ENCODE measurements at regions not wholly inside any gene's neighbourhood (a gene's known extent, or its start where the extent isn't known, plus 50 kb on each side); places are given as distances from the start of the nearest gene placed in this dataset.

- Histone ChIP-seq H3K4me2 (ENCODE audit: low read length, poor library complexity, severe bottlenecking) (no peak overlapping the region), H2BK120ac (ENCODE audit: low read depth, low read length) (no peak overlapping the region), H3K4ac (ENCODE audit: low read depth in 1 of 2, low read length in 2 of 2) (no peak overlapping the region), H3K9ac (ENCODE audit: low read length) (no peak overlapping the region), H3K27ac (ENCODE audit: low read length, poor library complexity, severe bottlenecking) (no peak overlapping the region), H2BK15ac (ENCODE audit: low read depth, poor library complexity, severe bottlenecking) (no peak overlapping the region), H2BK5ac (ENCODE audit: low read depth, low read length, poor library complexity, severe bottlenecking) (no peak overlapping the region), H2AK5ac (ENCODE audit: low read length, severe bottlenecking) (no peak overlapping the region), H3K14ac (ENCODE audit: low read length in 2 of 2) (no peak overlapping the region), H2BK12ac (ENCODE audit: low read length in 2 of 2) (no peak overlapping the region), H3K9me3 (ENCODE audit: control insufficient read depth, low read length) (no peaks in the 10 kb centered on the region), H3K4me3 (ENCODE audit: insufficient read depth in 1 of 2, low read depth in 1 of 2, low read length in 2 of 2) (no peak overlapping the region), H3K18ac (ENCODE audit: low read depth in 1 of 2, low read length in 2 of 2) (no peak overlapping the region), H2AFZ (ENCODE audit: low read depth, low read length) (no peak overlapping the region), H4K8ac (ENCODE audit: low read length) (no peak overlapping the region), H3K27me3 (ENCODE audit: control insufficient read depth in 1 of 2, insufficient read depth in 1 of 2, low read length in 2 of 2) (peaks cover 0 to 4% of the 10 kb centered on the region in 2 experiments), H3K4me1 (ENCODE audit: control insufficient read depth, insufficient read depth, low read depth, low read length) (no peaks in the 10 kb centered on the region), H3K79me1 (replicated peaks; ENCODE audit: low read length, poor library complexity, severe bottlenecking) (no peaks in the 10 kb centered on the region), H3K23ac (ENCODE audit: low read length in 2 of 2) (no peak overlapping the region), H3K36me3 (ENCODE audit: control insufficient read depth in 1 of 2, insufficient read depth in 2 of 2, low read depth in 1 of 2, low read length in 2 of 2) (no peaks in the 10 kb centered on the region), H4K91ac (ENCODE audit: low read length) (no peak overlapping the region)
- 52% methylated on average over 1 of the region's 1 CpG for WGBS
- no peak for DNase-seq
These were observed 146.7 kb upstream of the NFIA start for GRCh38 chr1:60935599-60936110.

GRCh38 chr1:60930130-60930529, 152.2 kb upstream of the NFIA start:
- Histone ChIP-seq H2BK15ac (ENCODE audit: low read depth, poor library complexity, severe bottlenecking) (no peak overlapping the region), H4K91ac (ENCODE audit: low read length) (no peak overlapping the region), H3K18ac (ENCODE audit: low read depth in 1 of 2, low read length in 2 of 2) (no peak overlapping the region), H3K36me3 (ENCODE audit: control insufficient read depth in 1 of 2, insufficient read depth in 2 of 2, low read depth in 1 of 2, low read length in 2 of 2) (no peaks in the 10 kb centered on the region), H3K4ac (ENCODE audit: low read depth in 1 of 2, low read length in 2 of 2) (no peak overlapping the region), H3K27me3 (ENCODE audit: control insufficient read depth in 1 of 2, insufficient read depth in 1 of 2, low read length in 2 of 2) (no peaks in the 10 kb centered on the region), H3K9me3 (ENCODE audit: control insufficient read depth, low read length) (no peaks in the 10 kb centered on the region), H3K9ac (ENCODE audit: low read length) (no peak overlapping the region), H3K14ac (ENCODE audit: low read length in 2 of 2) (no peak overlapping the region), H2BK12ac (ENCODE audit: low read length in 2 of 2) (no peak overlapping the region), H3K79me1 (replicated peaks; ENCODE audit: low read length, poor library complexity, severe bottlenecking) (no peaks in the 10 kb centered on the region), H3K23ac (ENCODE audit: low read length in 2 of 2) (no peak overlapping the region), H2AK5ac (ENCODE audit: low read length, severe bottlenecking) (no peak overlapping the region), H3K4me1 (ENCODE audit: control insufficient read depth, insufficient read depth, low read depth, low read length) (peaks cover 2% of the 10 kb centered on the region), H4K8ac (ENCODE audit: low read length) (no peak overlapping the region), H2BK5ac (ENCODE audit: low read depth, low read length, poor library complexity, severe bottlenecking) (no peak overlapping the region), H3K27ac (ENCODE audit: low read length, poor library complexity, severe bottlenecking) (no peak overlapping the region), H3K4me2 (ENCODE audit: low read length, poor library complexity, severe bottlenecking) (no peak overlapping the region), H2AFZ (ENCODE audit: low read depth, low read length) (no peak overlapping the region), H3K4me3 (ENCODE audit: insufficient read depth in 1 of 2, low read depth in 1 of 2, low read length in 2 of 2) (no peak overlapping the region), H2BK120ac (ENCODE audit: low read depth, low read length) (no peak overlapping the region)
- WGBS = 87% methylated on average over 2 of the region's 3 CpGs
- no peak for DNase-seq

DNA sequence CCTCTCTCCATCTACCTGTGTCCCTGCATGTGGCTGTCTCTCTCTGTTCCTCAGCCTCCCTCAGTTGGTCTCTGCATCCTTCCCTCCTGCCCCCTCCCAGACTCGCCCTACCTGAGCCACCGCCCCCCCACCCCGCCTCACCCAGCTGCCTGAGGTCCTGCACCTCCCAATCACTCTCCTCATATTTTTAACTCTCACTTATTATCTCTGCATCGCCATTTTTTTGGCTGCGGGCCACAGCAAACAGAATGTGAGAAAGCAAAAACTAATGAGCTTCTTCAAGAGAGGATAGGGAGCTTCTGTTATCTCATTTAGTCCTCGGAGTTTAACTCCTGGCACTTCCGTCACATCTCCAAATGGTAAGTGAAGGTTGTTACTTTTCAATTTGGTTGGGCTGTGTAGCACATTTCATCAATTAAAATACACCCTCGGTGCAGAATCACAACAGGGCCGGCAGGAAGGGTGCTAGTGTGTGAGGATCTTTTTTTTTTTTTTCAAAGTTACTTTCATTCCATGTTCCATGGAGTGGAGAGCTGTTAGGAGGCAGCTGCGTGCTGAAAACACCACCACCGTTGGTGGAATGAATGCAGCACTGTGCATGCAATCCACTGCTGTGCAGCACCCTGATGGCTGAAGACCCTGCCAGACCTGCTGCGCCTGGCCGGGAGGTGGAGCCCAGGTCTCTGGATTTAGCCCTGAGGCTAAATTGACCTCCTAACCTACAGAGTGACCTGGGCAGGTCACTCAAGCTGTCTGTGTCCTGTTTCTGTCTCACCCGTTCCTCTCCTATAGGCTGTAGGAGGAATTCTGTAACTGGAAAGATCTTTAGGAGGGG, 157.2 kb upstream of the NFIA start:
- Histone ChIP-seq H3K79me1 (replicated peaks; ENCODE audit: low read length, poor library complexity, severe bottlenecking) (no peaks in the 10 kb centered on the region), H2AFZ (ENCODE audit: low read depth, low read length) (no peak overlapping the region), H3K4ac (ENCODE audit: low read depth in 1 of 2, low read length in 2 of 2) (no peak overlapping the region), H3K23ac (ENCODE audit: low read length in 2 of 2) (no peak overlapping the region), H3K4me1 (ENCODE audit: control insufficient read depth, insufficient read depth, low read depth, low read length) (peaks cover 2% of the 10 kb centered on the region), H3K18ac (ENCODE audit: low read depth in 1 of 2, low read length in 2 of 2) (no peak overlapping the region), H3K27ac (ENCODE audit: low read length, poor library complexity, severe bottlenecking) (no peak overlapping the region), H3K9ac (ENCODE audit: low read length) (no peak overlapping the region), H3K4me3 (ENCODE audit: insufficient read depth in 1 of 2, low read depth in 1 of 2, low read length in 2 of 2) (no peak overlapping the region), H2AK5ac (ENCODE audit: low read length, severe bottlenecking) (no peak overlapping the region), H3K14ac (ENCODE audit: low read length in 2 of 2) (peak overlapping the region in 1 of 2 experiments; percentile 26), H4K8ac (ENCODE audit: low read length) (no peak overlapping the region), H3K27me3 (ENCODE audit: control insufficient read depth in 1 of 2, insufficient read depth in 1 of 2, low read length in 2 of 2) (no peaks in the 10 kb centered on the region), H2BK12ac (ENCODE audit: low read length in 2 of 2) (no peak overlapping the region), H3K9me3 (ENCODE audit: control insufficient read depth, low read length) (no peaks in the 10 kb centered on the region), H3K36me3 (ENCODE audit: control insufficient read depth in 1 of 2, insufficient read depth in 2 of 2, low read depth in 1 of 2, low read length in 2 of 2) (no peaks in the 10 kb centered on the region), H3K4me2 (ENCODE audit: low read length, poor library complexity, severe bottlenecking) (no peak overlapping the region), H4K91ac (ENCODE audit: low read length) (no peak overlapping the region), H2BK5ac (ENCODE audit: low read depth, low read length, poor library complexity, severe bottlenecking) (no peak overlapping the region), H2BK15ac (ENCODE audit: low read depth, poor library complexity, severe bottlenecking) (no peak overlapping the region), H2BK120ac (ENCODE audit: low read depth, low read length) (no peak overlapping the region)
- 69% methylated on average over 13 of the region's 14 CpGs for WGBS
- DNase-seq = no peak

DNA sequence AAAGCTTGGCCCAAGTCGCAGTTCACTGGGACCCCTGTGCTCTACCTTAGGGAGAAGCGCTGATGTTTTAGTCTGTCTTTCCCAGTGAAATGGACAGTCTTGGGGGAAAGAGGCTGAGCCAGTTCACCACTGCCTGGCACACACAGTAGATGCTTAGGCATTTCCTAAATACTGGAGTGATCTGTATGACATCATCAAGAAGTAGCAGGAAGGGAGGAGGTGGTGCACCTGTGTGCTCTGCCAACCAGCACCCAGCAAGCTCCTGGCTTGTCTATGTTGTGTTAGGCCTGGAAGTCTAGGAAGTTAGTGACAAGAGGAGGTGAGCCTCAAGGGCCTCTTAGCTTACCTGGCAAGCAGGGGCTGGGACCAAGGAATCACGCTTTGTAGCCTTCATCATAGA, 158.2 kb upstream of the NFIA start:
- no peak overlapping the region for H2AK5ac ChIP-seq (ENCODE audit: low read length, severe bottlenecking)

More for the DNA sequence above, 158.2 kb upstream of the NFIA start:
- Histone ChIP-seq H2AFZ (ENCODE audit: low read depth, low read length) (no peak overlapping the region), H3K4me3 (ENCODE audit: insufficient read depth in 1 of 2, low read depth in 1 of 2, low read length in 2 of 2) (no peak overlapping the region), H3K27ac (ENCODE audit: low read length, poor library complexity, severe bottlenecking) (no peak overlapping the region), H2BK120ac (ENCODE audit: low read depth, low read length) (no peak overlapping the region), H2BK12ac (ENCODE audit: low read length in 2 of 2) (no peak overlapping the region), H3K23ac (ENCODE audit: low read length in 2 of 2) (no peak overlapping the region), H3K4me1 (ENCODE audit: control insufficient read depth, insufficient read depth, low read depth, low read length) (peaks cover 2% of the 10 kb centered on the region), H3K14ac (ENCODE audit: low read length in 2 of 2) (no peak overlapping the region), H2BK5ac (ENCODE audit: low read depth, low read length, poor library complexity, severe bottlenecking) (no peak overlapping the region), H3K4ac (ENCODE audit: low read depth in 1 of 2, low read length in 2 of 2) (no peak overlapping the region), H4K8ac (ENCODE audit: low read length) (no peak overlapping the region), H3K9me3 (ENCODE audit: control insufficient read depth, low read length) (no peaks in the 10 kb centered on the region), H3K27me3 (ENCODE audit: control insufficient read depth in 1 of 2, insufficient read depth in 1 of 2, low read length in 2 of 2) (no peaks in the 10 kb centered on the region), H4K91ac (ENCODE audit: low read length) (no peak overlapping the region), H3K4me2 (ENCODE audit: low read length, poor library complexity, severe bottlenecking) (no peak overlapping the region), H3K36me3 (ENCODE audit: control insufficient read depth in 1 of 2, insufficient read depth in 2 of 2, low read depth in 1 of 2, low read length in 2 of 2) (no peaks in the 10 kb centered on the region), H3K79me1 (replicated peaks; ENCODE audit: low read length, poor library complexity, severe bottlenecking) (no peaks in the 10 kb centered on the region), H3K18ac (ENCODE audit: low read depth in 1 of 2, low read length in 2 of 2) (no peak overlapping the region), H2BK15ac (ENCODE audit: low read depth, poor library complexity, severe bottlenecking) (no peak overlapping the region), H3K9ac (ENCODE audit: low read length) (no peak overlapping the region)
- DNase-seq = no peak
- 93% methylated on average over 3 of the region's 3 CpGs for WGBS
